GM18951 (cell line): ENCODE measurements at regions not wholly inside any gene's neighbourhood (a gene's known extent, or its start where the extent isn't known, plus 50 kb on each side); places are given as distances from the start of the nearest gene placed in this dataset.
A peak's percentile ranks its signal among the peaks of the same experiment; 100 is the strongest.
"Not testable (repeated sequence)": the region's sequence is repeated elsewhere in the genome, so short reads cannot be mapped to it uniquely, and the experiment has no call there.

ENCODE experiments used
- POLR2A ChIP-seq: IDR thresholded peaks from 4 replicates; pipeline ENCODE4 v1.6.1; 2011; ENCODE audit warnings: mild to moderate bottlenecking; ENCODE audit not compliant: insufficient read length, insufficient read depth; ENCODE audit errors: extremely low read depth
- in situ Hi-C: fragments of 300-500 bp; cut with MboI; formaldehyde crosslinking; loops from one replicate; pipeline ENCODE4 v1.12.0; 2022; ENCODE audit warnings: low sequenced_read_pairs, mixed read lengths, inconsistent platforms; ENCODE audit not compliant: unreplicated experiment

DNA sequence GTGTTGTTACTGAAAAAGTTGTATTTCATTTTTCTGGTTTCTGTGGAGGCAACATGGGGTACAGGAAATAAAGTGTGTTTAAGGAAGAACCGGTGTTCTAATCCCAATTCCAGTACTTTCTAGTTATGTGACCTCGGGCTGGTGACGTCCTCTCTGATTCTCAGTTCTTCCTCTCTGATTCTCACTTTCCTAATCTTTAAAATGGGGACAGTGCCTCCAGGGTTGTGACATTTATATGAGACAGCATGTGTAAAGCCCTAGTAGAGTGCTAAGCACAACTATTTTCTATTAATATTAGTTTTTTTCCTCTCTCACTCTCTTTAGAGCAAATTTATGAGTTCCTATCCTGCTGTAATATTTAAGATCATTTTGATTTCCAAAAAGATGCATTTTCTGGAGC is 50.9 kb upstream of the PTPDC1 start:
- in situ Hi-C loops: no loop called here
- TF ChIP-seq POLR2A: no peak

DNA sequence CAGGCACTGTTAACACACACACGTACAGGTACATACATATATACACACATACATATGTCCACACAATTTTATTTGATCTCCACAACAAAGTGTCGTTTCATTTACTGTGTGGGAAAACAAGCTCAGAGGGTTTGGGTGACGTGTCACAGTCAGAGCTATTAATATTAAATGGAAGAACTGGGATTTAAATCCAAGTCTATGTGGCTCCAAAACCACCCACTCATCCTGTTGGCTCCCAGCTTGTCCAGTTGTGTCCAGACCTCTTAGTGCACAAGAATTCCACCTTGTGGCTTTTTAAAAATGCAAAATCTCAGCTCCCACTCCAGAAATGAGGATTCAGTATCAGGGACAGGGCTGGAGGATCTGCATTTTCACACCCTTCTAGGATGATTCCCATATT is 52.3 kb upstream of the PTPDC1 start:
- no peak for TF ChIP-seq POLR2A

DNA sequence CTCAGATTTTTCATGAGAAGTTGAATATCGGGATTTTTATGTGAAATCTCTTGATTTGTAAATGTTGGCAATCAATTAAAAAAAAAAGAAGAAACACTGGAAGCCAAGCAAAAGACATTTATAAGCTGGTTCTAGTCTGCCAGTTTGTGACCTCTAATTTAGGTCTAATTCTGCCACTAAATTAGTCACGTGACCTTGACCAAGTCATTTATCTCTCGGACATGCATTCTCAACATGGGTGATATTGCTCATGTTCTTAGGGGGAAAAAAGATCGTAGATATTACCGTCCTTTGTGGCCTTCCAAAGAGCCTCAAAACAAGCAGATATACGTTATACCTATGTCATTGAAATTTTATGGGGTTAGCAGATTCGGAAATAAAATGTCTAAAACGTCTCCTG is 52.9 kb upstream of the PTPDC1 start:
- in situ Hi-C loops: no loop called here
- TF ChIP-seq POLR2A: no peak

More for the DNA sequence above, 52.3 kb upstream of the PTPDC1 start:
- in situ Hi-C loops: no loop called here

DNA sequence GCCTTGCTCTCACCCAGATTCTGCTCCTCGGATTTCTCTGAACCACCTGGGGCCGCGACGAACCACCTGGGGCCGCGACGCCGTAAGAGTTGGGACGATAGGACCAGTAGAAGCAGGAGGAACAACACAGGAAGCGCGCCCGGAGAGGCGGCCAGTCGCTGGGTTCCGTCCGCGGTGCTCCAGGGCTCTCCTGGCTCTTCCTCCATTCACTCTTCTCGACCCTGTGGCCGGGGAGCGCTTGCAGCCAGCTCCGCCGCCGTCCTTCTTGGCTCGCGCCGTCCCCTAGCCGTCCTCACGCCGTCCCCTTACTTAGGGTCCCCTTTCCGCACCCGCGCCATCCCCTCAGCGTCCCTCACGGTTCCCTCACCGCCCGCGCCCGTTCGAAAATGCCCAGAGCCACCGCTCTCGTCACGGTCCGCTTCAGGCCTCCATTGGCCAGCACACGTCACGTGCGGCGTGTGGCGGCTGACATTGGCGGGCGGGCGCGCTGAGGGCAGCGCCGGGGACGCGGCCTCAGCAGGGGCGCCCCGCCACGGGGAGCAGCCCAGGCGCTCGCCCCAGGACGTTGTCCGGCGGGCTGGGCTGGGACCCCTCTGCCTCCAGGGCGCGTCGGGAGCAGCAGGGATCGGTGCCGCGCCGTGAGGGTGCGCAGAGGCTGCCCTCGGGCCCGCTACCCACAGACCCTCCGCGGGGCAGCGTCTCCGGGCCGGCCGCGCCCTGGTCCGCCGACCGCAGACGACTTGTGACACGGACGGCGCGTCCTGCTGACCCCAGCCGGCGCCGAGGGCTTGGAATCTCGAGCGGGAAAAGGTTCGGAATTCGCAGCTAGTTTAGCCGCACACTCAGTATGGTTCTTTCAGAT is 53.7 kb upstream of the PTPDC1 start:
- in situ Hi-C loops: no loop called here
- peak; percentile 88 for TF ChIP-seq POLR2A

DNA sequence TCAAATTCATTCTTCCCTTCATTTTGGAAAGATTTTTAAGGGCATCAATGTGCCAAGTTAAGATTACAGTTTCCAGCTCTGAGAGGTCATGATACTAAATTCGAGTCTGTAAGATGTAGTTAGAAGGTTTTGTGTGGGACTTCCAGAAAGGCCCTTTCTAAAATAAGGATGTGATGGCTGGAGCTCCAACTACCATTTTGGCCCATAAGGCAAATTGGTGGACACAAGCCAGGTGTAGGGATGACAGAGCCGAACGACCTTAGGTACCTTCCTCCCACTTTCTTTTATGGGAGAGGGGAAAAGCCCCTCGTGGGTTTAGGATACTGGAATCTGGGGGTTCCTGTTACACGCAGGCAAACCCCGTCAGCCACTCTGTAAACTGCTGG is 54.3 kb upstream of the PTPDC1 start:
- TF ChIP-seq POLR2A: no peak
- in situ Hi-C loops: no loop called here

DNA sequence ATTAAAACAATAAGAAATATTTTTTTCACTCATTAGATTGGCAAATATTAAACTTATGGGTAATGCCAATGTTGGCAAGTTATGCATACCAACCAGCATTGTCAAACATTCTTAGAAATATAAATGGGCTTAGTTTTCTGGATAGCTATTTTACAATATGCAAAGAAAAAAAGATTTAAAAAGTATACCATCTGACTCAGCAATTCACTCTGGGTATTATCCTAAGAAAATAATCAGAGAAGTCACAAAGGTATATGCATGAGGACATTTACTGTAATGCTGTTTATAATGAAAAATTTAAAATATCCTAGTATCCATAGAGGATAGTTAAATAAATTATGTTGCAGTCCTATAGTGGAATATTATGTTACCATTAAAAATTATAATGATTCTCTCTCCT is 57.4 kb upstream of the PTPDC1 start:
- in situ Hi-C loops: no loop called here
- no peak for TF ChIP-seq POLR2A

DNA sequence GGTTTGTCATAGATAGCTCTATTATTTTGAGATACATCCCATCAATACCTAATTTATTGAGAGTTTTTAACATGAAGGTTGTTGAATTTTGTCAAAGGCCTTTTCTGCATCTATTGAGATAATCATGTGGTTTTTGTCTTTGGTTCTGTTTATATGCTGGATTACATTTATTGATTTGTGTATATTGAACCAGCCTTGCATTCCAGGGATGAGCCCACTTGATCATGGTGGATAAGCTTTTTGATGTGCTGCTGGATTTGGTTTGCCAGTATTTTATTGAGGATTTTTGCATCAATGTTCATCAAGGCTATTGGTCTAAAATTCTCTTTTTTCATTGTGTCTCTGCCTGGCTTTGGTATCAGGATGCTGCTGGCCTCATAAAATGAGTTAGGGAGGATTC is 61.8 kb upstream of the PTPDC1 start:
- in situ Hi-C loops: not testable (repeated sequence)

DNA sequence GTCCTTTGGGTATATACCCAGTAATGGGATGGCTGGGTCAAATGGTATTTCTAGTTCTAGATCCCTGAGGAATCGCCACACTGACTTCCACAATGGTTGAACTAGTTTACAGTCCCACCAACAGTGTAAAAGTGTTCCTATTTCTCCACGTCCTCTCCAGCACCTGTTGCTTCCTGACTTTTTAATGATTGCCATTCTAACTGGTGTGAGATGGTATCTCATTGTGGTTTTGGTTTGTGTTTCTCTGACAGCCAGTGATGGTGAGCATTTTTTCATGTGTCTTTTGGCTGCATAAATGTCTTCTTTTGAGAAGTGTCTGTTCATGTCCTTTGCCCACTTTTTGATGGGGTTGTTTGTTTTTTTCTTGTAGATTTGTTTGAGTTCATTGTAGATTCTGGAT is 63.4 kb upstream of the PTPDC1 start:
- in situ Hi-C loops: not testable (repeated sequence)

DNA sequence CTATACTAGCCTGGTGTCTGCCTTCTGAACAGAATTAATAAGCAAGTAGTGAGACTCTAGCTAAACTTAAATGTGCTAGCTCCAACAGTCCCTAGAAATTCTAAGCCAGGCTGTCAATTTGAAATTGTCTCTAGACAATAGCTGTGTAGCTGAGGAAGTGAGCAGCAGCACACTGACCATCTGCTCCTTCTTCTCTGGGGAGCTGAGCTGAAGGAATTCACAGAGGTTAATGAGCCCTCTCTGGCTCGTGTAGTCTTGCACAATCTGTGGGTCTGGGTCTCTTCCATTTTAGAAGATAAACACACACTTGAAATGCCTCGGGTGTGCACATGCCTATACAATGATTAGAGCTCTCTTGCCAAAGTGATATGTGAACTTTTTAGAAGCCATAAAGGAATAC is 63.5 kb upstream of the BARX1 start:
- in situ Hi-C loops: no loop called here
- TF ChIP-seq POLR2A: no peak

DNA sequence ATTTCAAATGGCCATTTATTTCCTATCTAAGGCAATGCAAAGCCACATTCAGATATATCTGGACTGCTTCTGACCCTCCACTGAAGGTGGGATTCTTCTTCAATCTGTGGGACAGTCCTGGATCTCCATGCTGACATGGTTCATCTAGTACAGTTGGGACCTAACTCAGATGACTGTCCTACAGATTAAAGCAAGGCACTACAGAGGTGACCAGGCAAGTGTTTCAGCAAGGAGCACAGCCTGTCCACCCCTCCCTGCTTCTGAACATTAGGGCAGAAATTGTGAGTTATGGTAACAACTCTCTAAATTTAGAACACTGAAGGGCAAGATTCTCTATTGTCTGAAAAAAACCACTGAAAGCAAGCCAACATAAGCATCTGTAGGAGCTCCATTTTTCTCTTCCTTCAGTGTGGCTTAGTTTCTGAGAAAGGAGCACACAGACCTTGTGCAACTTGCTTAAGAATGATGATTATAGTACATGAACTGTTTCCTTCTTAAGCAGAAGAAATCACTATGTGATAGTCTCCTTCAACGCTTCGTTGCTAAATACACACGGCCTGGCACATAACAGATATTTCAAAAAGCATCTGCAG is 62.9 kb upstream of the BARX1 start:
- no peak for TF ChIP-seq POLR2A
- in situ Hi-C loops: no loop called here

DNA sequence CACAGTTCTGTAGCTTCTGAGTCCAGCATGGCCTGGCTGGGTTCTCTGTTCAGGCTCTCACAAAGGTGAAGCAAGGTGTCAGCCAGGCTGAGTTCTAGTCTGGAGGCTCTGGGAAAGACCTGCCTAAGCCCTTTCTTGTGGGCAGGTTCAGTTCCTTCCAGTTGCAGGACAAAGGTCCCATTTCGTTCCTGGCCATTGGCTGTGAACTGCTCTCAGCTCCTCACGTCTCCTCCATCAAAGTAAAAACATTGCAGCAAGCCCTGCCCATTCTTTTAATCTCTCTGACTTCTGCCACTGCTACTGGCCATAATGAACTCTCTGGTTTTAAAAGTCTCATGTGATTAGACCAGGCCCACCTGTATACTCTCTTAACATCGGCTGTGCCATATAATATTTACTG is 61.6 kb upstream of the BARX1 start:
- TF ChIP-seq POLR2A: no peak
- in situ Hi-C loops: no loop called here

DNA sequence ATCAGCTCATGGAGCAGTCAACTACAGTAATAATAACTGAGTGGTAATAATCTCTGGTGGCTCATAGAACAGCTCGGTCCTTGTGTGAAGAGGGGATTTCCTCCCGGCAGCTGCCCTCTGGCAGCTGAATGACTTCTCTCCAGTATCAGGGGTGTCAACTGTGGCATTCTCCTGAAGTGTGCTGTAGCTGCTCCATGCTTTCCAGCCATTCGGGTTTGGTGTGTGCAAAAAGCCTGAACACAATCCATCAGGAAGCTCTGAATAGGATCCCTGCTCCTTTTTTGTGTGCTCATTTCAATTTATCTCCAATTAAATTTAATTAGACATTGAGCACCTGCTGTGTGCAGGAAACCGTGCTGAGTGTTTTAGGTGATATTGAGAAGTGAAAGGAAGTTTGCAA is 59.8 kb upstream of the BARX1 start:
- TF ChIP-seq POLR2A: no peak
- in situ Hi-C loops: no loop called here

DNA sequence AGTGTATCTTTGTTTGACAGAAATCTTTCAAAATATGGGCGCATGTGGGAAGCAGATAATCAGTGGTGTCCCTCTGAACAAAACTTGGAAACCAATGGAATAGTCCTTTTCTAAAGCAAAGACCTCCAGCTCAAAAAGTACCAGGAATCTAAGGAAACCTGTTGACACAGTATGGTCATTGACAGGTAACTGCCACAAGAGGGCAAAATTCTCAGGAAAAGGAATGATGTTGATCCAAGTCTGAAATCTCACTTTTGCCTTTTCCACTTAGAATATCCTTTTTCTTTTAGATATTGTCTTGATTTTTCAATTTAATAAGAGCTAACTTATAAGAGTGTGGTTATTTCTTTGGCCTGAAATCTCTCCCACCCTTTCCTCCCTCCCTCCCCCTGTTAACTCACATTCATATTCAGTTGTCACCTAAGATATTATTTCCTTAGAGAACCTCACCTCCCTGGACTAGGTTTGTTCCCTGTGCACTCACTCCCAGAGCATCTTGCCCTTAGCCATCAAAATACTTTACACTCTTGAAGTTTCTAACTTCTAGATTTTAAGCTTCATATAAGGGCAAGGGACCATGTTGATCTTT is 59.0 kb upstream of the BARX1 start:
- in situ Hi-C loops: no loop called here
- no peak for TF ChIP-seq POLR2A

DNA sequence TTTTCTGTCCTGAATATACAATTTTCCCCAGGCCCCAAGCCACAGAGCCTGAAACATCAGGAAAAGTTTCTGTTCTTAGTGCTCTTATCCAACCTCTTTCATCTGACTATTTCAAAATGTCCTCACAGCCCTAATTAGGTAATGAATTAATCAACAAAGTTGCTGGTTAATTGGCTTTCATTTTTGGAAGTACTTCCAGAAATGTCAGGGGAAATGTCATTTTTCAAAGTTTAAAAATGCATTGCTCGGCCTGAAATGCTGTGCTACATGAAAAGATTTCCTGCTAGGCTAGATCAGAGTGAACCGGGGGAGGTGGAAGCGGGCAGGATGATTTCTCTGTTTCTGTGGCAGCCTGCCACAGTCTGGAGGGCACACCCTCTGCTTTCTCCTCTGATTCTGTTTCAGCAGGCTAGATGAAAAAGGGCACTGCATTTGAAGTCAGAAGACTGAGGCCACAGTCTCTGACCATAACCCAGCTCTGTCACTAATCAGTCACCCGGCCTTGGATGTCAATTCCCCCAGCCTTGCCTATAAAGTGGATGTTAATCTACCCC is 55.9 kb upstream of the BARX1 start:
- in situ Hi-C loops: no loop called here
- TF ChIP-seq POLR2A: no peak

DNA sequence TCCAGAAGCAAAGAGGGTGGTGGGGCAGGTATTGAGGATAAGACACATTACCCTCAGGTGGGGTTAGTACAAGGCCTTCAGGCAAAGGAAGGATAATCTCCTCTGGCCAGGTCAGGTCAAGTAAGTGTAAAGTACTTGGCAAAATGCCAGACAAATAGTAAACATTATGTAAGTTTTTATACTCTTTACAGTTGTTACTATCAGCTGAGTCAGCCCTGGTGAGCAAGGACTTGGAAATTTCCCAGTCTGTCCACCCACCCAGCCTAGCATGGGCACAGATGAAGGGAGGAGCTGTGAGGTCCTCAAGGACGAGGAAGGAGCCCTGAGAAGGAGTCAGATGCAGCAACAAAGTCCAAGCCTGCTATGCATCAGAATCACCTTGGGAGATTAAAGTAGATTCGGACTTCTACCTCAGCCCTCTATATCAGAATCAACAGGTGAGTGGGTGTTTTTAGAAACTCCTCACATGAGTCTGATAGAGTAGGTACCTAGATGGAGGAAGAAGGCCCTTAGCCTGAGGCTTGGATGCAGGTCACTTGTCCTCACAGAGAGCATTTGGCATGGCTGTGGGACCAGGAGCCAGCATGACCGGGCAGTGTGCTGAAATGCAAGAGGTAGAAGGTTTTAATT is 50.2 kb upstream of the BARX1 start:
- no peak for TF ChIP-seq POLR2A
- in situ Hi-C loops: no loop called here
